Cardiac fibroblast (primary cell): ENCODE measurements at regions not wholly inside any gene's neighbourhood (a gene's known extent, or its start where the extent isn't known, plus 50 kb on each side); places are given as distances from the start of the nearest gene placed in this dataset.

Source experiments
- DNase-seq, 2 donors: peaks; one replicate each; pipeline versions ENCODE4 v3.0.0 to v3.0.0-alpha.2; 2010; ENCODE audit warnings: low read depth in 2 of 2
- H3K4me3 ChIP-seq, 2 donors: replicated peaks in 1 of 2; 1 replicate in 1 of 2; 2 replicates in 1 of 2; pipeline ENCODE4 v1.5.1; 2011; ENCODE audit warnings: low read depth in 2 of 2, low read length in 2 of 2, mild to moderate bottlenecking in 2 of 2, moderate library complexity in 1 of 2
- CTCF ChIP-seq: IDR thresholded peaks from one replicate; pipeline ENCODE4 v1.5.1; 2011; ENCODE audit warnings: low read depth, mild to moderate bottlenecking, low read length, inconsistent platforms

- H3K4me3 ChIP-seq: no peak overlapping the region
- no peak for DNase-seq
- no peak for TF ChIP-seq CTCF
These were observed 82.5 kb upstream of the MSX1 start for GRCh38 chr4:4776934-4777333.

- DNase-seq: no peak
- no peak for TF ChIP-seq CTCF
These were observed 83.1 kb upstream of the MSX1 start for GRCh38 chr4:4776335-4776734.

DNA sequence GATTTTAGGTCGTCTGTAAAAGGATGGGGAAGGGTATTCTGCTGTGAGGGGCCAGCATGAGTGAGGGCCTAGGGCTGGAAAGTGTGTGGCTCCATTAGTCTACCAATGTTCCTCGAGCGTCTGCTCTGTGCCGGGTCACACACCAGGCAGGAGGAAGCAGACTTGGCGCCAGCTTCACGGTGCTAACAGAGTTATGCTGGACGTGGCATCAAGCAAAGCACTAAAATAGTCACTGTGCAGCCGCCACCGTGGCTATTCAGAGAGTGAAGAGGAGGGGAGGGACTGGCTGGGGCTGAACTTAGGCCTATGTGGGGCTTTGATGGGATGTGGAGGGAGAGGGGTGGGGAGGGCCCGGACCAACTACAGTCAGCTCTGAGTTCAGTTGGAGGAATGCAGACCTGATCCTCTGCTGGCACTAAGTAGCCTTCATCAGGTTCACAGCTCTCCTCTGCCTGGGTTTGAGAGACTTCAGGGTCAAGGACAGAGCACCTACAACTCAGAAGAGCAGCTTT lies 83.9 kb upstream of the MSX1 start:
- DNase-seq: no peak
- no peak for TF ChIP-seq CTCF
- no peak overlapping the region for H3K4me3 ChIP-seq

More at GRCh38 chr4:4776335-4776734, 83.1 kb upstream of the MSX1 start:
- no peak overlapping the region for H3K4me3 ChIP-seq

- no peak for DNase-seq
- TF ChIP-seq CTCF: no peak
- no peak overlapping the region for H3K4me3 ChIP-seq
These were observed 86.9 kb upstream of the MSX1 start for GRCh38 chr4:4772534-4772933.

DNA sequence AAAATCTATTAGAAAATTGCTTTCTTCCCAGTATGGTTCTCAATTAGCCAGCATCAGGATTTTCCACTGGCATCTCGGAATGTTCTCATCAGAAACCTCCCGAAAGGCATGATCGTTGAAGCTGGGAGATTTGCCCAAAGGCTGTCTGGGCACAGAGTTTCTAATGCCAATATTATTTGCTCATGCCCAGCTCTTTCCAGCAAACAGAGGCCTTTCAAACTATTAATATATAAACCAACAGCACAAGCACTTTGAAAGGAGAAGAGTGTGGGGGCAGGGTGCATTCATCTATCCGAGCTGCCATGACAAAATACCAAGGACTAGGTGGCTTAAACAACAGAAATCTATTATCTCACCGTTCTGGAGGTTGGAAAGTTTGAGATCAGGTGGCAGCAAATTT lies 88.3 kb upstream of the MSX1 start:
- DNase-seq: no peak
- H3K4me3 ChIP-seq: no peak overlapping the region
- TF ChIP-seq CTCF: no peak

GRCh38 chr4:4770610-4771009 lies 88.9 kb upstream of the MSX1 start:
- TF ChIP-seq CTCF: no peak
- no peak overlapping the region for H3K4me3 ChIP-seq
- no peak for DNase-seq

GRCh38 chr4:4766564-4766963 lies 92.9 kb upstream of the MSX1 start:
- no peak for TF ChIP-seq CTCF
- DNase-seq: no peak
- no peak overlapping the region for H3K4me3 ChIP-seq
